ENCODE measurements at regions not wholly inside any gene's neighbourhood (a gene's known extent, or its start where the extent isn't known, plus 50 kb on each side); places are given as distances from the start of the nearest gene placed in this dataset.

GRCh38 chr2:120871016-120871635, 135.5 kb downstream of the GLI2 start:
- no peak for DNase-seq (ENCODE audit: low spot score)
- TF ChIP-seq CTCF (IDR thresholded peaks at IDR 0.05; ENCODE audit: extremely low read depth, insufficient read depth, missing control alignments), result no peak
- in situ Hi-C loops (cut with MboI; ENCODE audit: low pct_unique_long_range_greater_than_20kb, low sequenced_read_pairs, unreplicated experiment), result no loop called here

- TF ChIP-seq CTCF (IDR thresholded peaks at IDR 0.05; ENCODE audit: extremely low read depth, insufficient read depth, missing control alignments), result no peak
- in situ Hi-C loops (cut with MboI; ENCODE audit: low pct_unique_long_range_greater_than_20kb, low sequenced_read_pairs, unreplicated experiment), result no loop called here
- no peak for DNase-seq (ENCODE audit: low spot score)
Observed at GRCh38 chr2:120871881-120872620, 136.4 kb downstream of the GLI2 start.

- in situ Hi-C loops (cut with MboI; ENCODE audit: low pct_unique_long_range_greater_than_20kb, low sequenced_read_pairs, unreplicated experiment), result no loop called here
- no peak for DNase-seq (ENCODE audit: low spot score)
- TF ChIP-seq CTCF (IDR thresholded peaks at IDR 0.05; ENCODE audit: extremely low read depth, insufficient read depth, missing control alignments), result no peak
Observed at GRCh38 chr2:120873958-120874887, 138.6 kb downstream of the GLI2 start.

- no peak for DNase-seq (ENCODE audit: low spot score)
- TF ChIP-seq CTCF (IDR thresholded peaks at IDR 0.05; ENCODE audit: extremely low read depth, insufficient read depth, missing control alignments), result no peak
- in situ Hi-C loops (cut with MboI; ENCODE audit: low pct_unique_long_range_greater_than_20kb, low sequenced_read_pairs, unreplicated experiment), result no loop called here
Observed at GRCh38 chr2:120874888-120875275, 139.2 kb downstream of the GLI2 start.

GRCh38 chr2:120875431-120875830, 139.8 kb downstream of the GLI2 start:
- TF ChIP-seq CTCF (IDR thresholded peaks at IDR 0.05; ENCODE audit: extremely low read depth, insufficient read depth, missing control alignments), result no peak
- in situ Hi-C loops (cut with MboI; ENCODE audit: low pct_unique_long_range_greater_than_20kb, low sequenced_read_pairs, unreplicated experiment), result no loop called here
- no peak for DNase-seq (ENCODE audit: low spot score)

GRCh38 chr2:120876526-120877280, 141.0 kb downstream of the GLI2 start:
- no peak for DNase-seq (ENCODE audit: low spot score)
- in situ Hi-C loops (cut with MboI; ENCODE audit: low pct_unique_long_range_greater_than_20kb, low sequenced_read_pairs, unreplicated experiment), result no loop called here
- TF ChIP-seq CTCF (IDR thresholded peaks at IDR 0.05; ENCODE audit: extremely low read depth, insufficient read depth, missing control alignments), result no peak
